ENCODE measurements at regions not wholly inside any gene's neighbourhood (a gene's known extent, or its start where the extent isn't known, plus 50 kb on each side); places are given as distances from the start of the nearest gene placed in this dataset.

DNA sequence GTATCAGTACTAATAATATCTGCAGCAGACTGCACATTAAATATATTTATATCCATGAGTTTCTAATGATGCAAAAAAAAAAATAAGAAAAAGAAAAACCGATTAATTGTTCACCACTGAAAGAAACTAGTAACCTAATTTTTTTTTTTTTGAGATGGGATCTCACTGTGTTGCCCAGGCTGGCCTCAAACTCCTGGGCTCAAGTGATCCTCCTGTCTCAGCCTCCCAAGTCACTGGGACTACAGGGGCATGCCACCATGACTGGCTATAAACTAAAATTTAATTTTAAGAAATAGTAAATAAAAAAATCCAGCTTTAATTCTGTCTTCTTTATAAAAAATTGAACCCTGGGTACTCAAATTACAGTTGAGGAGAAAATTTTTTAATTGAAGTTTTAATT, 358.2 kb downstream of the QKI start:
- in situ Hi-C loops (cut with MboI; ENCODE audit: low sequenced_read_pairs) = no loop called here
- Histone ChIP-seq H3K23ac (ENCODE audit: low read depth, low read length) (no peak overlapping the region), H4K20me1 (ENCODE audit: insufficient read depth, low read length) (no peaks in the 10 kb centered on the region), H3K56ac (ENCODE audit: extremely low read depth, insufficient read depth, low read length) (no peak overlapping the region), H3K79me1 (ENCODE audit: low read depth in 1 of 2, low read length in 2 of 2) (no peaks in the 10 kb centered on the region), H3K9me1 (ENCODE audit: insufficient read depth, low read length) (no peaks in the 10 kb centered on the region), H4K5ac (ENCODE audit: low read depth, low read length) (no peak overlapping the region), H2AFZ (replicated peaks; ENCODE audit: low read length, poor library complexity) (no peak overlapping the region), H3K36me3 (ENCODE audit: control insufficient read depth, insufficient read depth, low read length) (no peaks in the 10 kb centered on the region), H3K4me3 (ENCODE audit: insufficient read depth, low read depth, low read length) (no peak overlapping the region), H3K4me1 (ENCODE audit: control insufficient read depth, insufficient read depth, low read length) (no peaks in the 10 kb centered on the region), H2AK9ac (replicated peaks; ENCODE audit: low read depth, low read length, poor library complexity) (no peak overlapping the region), H3K4me2 (ENCODE audit: low read depth, low read length) (no peak overlapping the region), H3K9me3 (ENCODE audit: control insufficient read depth, insufficient read depth, low read length) (no peaks in the 10 kb centered on the region), H4K91ac (ENCODE audit: insufficient read depth, low read depth, low read length) (no peak overlapping the region), H2AK5ac (ENCODE audit: low read depth, low read length) (no peak overlapping the region), H2BK120ac (ENCODE audit: low read depth, low read length) (no peak overlapping the region), H3K27me3 (ENCODE audit: control insufficient read depth, insufficient read depth, low read length) (peaks cover 4% of the 10 kb centered on the region), H3K14ac (replicated peaks; ENCODE audit: low read depth, low read length) (no peak overlapping the region), H3K9ac (ENCODE audit: low read depth, low read length) (no peak overlapping the region), H2BK5ac (ENCODE audit: low read depth, low read length, poor library complexity, severe bottlenecking) (no peak overlapping the region), H3K27ac (ENCODE audit: insufficient read depth, low read length) (no peak overlapping the region), H3K18ac (ENCODE audit: low read depth, low read length) (no peak overlapping the region), H3K4ac (ENCODE audit: low read depth, low read length) (no peak overlapping the region), H2BK20ac (ENCODE audit: low read depth, low read length) (no peak overlapping the region), H2BK15ac (ENCODE audit: low read depth, low read length) (no peak overlapping the region), H4K8ac (ENCODE audit: low read depth in 2 of 2, low read length in 2 of 2) (no peak overlapping the region)
- no peak for TF ChIP-seq BHLHE40 (IDR thresholded peaks at IDR 0.05; ENCODE audit: low read depth, low read length)
- no peak for TF ChIP-seq ELK1 (IDR thresholded peaks at IDR 0.05; ENCODE audit: borderline replicate concordance, low read depth, low read length)
- TF ChIP-seq POLR2A (IDR thresholded peaks at IDR 0.05; ENCODE audit: low read depth, low read length) = no peak
- TF ChIP-seq CHD1 (IDR thresholded peaks at IDR 0.05; ENCODE audit: low read depth, low read length) = no peak
- TF ChIP-seq, protein P1, sequence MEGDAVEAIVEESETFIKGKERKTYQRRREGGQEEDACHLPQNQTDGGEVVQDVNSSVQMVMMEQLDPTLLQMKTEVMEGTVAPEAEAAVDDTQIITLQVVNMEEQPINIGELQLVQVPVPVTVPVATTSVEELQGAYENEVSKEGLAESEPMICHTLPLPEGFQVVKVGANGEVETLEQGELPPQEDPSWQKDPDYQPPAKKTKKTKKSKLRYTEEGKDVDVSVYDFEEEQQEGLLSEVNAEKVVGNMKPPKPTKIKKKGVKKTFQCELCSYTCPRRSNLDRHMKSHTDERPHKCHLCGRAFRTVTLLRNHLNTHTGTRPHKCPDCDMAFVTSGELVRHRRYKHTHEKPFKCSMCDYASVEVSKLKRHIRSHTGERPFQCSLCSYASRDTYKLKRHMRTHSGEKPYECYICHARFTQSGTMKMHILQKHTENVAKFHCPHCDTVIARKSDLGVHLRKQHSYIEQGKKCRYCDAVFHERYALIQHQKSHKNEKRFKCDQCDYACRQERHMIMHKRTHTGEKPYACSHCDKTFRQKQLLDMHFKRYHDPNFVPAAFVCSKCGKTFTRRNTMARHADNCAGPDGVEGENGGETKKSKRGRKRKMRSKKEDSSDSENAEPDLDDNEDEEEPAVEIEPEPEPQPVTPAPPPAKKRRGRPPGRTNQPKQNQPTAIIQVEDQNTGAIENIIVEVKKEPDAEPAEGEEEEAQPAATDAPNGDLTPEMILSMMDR (conservative IDR thresholded peaks at IDR 0.05; ENCODE audit: low read depth, low read length) = no peak
- TF ChIP-seq, protein P2, sequence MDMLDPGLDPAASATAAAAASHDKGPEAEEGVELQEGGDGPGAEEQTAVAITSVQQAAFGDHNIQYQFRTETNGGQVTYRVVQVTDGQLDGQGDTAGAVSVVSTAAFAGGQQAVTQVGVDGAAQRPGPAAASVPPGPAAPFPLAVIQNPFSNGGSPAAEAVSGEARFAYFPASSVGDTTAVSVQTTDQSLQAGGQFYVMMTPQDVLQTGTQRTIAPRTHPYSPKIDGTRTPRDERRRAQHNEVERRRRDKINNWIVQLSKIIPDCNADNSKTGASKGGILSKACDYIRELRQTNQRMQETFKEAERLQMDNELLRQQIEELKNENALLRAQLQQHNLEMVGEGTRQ (IDR thresholded peaks at IDR 0.05; ENCODE audit: low read depth, low read length) = no peak
- no peak for TF ChIP-seq RFX5 (IDR thresholded peaks at IDR 0.05; ENCODE audit: low read depth, low read length)
- TF ChIP-seq NFE2L2 (IDR thresholded peaks at IDR 0.05; ENCODE audit: low read depth, low read length) = no peak
- TF ChIP-seq MXI1 (IDR thresholded peaks at IDR 0.05; ENCODE audit: borderline replicate concordance, low read depth, low read length) = no peak
- TF ChIP-seq MAZ (IDR thresholded peaks at IDR 0.05; ENCODE audit: borderline replicate concordance, low read depth, low read length) = no peak
- no peak for TF ChIP-seq RCOR1 (IDR thresholded peaks at IDR 0.05; ENCODE audit: insufficient replicate concordance, low read length)
- TF ChIP-seq MAFK (IDR thresholded peaks at IDR 0.05; ENCODE audit: low read depth, low read length) = no peak
- no peak for TF ChIP-seq FOS (IDR thresholded peaks at IDR 0.05; ENCODE audit: low read depth, low read length)
- TF ChIP-seq CEBPB (IDR thresholded peaks at IDR 0.05; ENCODE audit: low read depth, low read length) = no peak
- no CpG with 5 or more reads among the region's 1 CpG for WGBS, 2 experiments (ENCODE audit: extremely low coverage in 2 of 2, insufficient read length in 1 of 2)
- BruUV-seq (replicated peaks) = no TSS peak
- CTCF ChIA-PET = no interaction called here
- DNase-seq (no peak), ATAC-seq (ENCODE audit: low read depth) (no peak)
- dilution Hi-C loops (cut with HindIII; ENCODE audit: low sequenced_read_pairs, unreplicated experiment) = no loop called here
- intact Hi-C loops (cut with micrococcal nuclease) = no loop called here
- POLR2A ChIA-PET (ENCODE audit: unreplicated experiment) = no interaction called here

Measured in IMR-90 (cell line).